Superior temporal gyrus (tissue), 1 donor: ENCODE measurements at regions not wholly inside any gene's neighbourhood (a gene's known extent, or its start where the extent isn't known, plus 50 kb on each side); places are given as distances from the start of the nearest gene placed in this dataset.
"Not testable (repeated sequence)": the region's sequence is repeated elsewhere in the genome, so short reads cannot be mapped to it uniquely, and the experiment has no call there.

Source experiments
- DNase-seq: peaks from one replicate; pipeline ENCODE4 v3.0.0-alpha.2; 2016; ENCODE audit errors: extremely low spot score

DNA sequence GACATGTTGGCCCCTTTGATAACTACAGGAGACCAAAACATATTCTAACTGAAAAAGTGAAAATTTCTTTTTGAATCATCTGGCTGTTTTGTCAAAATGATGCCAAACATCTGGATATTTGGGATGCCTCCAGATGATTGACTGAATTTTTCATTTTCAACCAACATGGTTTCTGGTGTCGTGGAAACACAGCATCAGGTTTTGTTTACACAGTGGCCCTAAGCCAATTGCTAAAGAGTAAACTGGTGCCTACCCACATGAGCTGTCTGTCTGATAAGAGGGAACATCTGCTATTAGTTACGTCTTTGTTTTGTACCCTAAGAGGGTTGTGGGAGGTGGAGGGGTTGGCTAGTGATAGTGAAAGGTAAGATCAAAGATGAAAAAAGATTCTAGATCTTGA lies 204.8 kb downstream of the KCNK2 start:
- no peak for DNase-seq

DNA sequence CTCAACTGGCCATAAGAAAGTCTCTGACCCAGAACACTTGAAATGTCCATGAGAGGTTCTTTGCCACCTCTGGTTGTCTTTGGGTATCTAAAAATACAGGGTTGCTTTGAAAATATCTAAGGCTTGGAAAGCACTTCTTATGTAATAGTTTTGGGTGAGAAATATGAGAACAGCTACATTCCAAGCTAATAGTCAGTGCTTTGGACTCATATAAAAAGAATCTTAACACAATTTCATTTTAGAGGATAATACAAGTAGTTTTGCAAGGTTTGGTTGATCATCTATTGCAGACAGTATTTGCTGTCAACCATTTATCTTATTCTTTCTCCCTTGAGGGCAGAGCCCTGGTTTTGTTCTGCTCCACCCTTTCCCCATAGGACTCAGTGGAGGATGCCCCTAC lies 207.5 kb downstream of the KCNK2 start:
- DNase-seq = no peak

DNA sequence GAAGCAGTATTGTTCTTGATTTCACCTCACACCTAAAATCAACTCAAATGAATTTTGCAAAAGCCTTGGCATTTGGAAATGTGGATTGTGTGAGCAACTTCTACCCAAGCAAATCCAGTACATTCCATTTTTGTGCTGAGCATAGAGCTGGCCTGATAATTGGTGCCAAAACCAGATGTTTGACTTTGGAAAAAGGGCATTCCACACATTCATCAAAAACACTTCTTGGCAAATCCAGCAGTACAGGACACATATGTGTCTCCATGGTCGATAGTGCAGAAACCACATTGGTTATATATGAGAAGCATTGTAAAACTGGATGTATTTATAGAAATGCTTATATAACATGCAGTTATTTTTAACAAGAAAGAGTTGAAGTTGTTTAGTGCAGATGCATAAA lies 210.4 kb downstream of the KCNK2 start:
- no peak for DNase-seq

DNA sequence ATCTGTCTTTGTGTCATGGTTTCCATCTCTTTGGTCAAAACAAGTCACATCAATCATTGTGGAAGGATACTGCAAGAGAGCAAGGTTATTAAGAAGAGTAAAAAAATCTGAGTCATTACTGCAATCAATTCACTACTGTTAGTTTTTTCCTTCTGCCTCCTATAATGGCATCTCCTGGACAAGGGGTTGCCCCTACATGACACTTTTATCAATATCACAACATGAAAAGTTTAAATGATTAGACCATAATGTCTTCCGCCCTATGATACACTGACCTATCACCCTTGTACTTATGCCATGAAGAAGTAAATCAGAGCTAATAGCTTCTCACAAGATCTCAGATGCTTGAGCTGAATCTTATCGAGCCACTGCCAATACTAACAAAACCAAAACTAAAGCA lies 223.9 kb downstream of the KCNK2 start:
- no peak for DNase-seq

DNA sequence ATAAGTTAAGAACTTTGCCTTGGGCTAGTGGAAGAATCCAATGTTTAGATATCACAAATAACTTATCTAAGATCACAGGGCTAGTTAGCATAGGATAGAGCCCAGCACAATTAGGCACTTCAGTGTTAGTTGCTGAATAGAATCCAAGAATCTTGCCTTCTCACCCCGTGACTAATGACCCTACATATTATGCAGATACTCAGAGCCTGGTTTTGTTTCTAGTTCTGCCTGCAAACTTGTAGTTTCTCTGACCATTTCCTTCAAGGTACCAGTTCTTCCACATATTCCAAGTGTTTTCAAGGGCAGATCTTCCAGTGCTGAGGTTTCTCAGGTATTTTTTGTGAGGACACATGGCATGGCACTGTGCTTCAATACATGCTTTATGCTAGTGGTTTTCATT lies 239.3 kb downstream of the KCNK2 start:
- no peak for DNase-seq

DNA sequence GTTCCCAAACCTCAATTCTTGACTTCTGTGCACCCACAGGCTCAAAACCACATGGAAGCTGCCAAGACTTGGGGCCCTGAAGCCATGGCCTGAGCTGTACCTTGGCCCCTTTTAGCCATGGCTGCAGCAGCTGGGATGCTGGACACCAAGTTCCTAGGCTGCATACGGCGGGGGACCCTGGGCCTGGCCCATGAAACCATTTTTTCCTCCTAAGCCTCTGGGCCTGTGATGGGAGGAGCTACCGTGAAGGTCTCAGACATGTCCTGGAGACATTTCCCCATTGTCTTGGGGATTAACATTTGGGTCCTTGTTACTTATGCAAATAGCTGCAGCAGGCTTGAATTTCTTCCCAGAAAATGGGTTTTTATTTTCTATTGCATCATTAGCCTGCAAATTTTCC lies 241.5 kb downstream of the KCNK2 start:
- not testable (repeated sequence) for DNase-seq

DNA sequence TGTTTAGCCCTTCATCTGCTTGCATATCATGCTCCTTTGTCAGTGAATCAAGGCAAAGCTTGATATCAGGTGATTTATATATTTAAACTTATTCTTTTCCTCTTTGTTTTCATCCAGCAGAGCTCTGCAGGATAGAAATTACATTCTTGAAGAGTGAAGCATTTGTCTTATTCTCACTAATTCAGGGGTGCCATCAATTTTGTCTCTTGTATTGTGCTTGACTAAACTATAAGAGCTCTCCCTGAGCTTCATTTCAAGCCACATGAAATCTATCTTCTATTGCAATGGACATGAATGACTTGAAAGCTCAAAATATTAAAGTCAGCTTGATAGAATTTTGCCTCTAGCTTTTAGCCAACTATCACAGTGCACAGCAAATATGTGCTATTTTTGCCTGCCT lies 236.7 kb upstream of the KCTD3 start:
- no peak for DNase-seq

DNA sequence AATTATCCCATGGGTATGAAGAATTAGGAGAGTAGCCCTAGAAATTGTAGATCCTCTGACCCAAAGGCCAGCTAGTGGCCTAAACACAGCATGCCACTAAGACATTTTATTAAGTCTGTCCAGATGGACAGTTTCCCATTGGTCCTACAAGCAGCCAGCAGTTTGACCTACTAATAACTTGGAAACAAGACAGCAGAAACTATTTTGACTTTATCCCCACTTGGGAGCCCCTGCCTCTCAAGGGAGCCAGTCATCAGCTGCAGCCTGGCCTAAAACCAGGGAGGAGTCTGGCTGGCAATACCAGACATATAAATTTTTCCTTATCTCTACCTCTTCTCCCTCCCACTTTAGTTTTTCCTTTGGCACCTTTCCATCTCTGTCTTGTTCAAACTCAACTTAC lies 222.6 kb upstream of the KCTD3 start:
- no peak for DNase-seq

DNA sequence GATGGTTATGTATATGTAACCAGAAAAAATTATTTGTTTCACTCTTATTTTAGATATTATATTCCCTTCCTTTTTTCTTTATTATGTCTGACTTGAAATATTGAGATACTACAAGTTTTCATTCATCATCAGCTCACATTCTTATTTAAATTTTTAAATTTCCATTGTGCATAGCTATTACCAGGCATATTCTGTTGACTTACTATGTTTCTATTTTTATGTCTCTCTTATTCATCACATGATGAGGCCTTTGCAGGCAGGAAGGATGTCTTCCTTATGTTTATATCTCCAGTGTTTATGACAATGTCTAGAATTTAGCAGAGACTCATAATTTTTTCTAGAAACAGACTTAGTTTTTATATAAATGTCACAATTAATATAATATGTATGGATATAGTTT lies 221.9 kb upstream of the KCTD3 start:
- no peak for DNase-seq

DNA sequence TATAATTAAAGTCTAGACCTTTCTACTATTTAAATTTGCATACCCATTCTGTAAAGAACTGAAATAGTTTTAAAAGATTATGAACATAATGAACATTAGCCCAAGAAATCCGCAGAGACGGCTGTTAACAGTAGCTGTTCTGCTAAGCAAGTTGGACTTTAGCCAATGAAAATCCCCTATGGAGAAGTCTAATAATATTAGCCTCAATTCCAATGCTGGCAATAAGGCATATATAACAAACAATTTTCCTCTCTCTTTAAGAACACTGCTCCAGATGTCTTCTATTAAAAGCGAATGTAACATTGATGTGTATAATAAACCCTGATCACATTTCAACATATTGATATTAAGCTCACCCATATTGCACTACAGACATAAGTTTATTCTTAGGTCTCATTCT lies 221.3 kb upstream of the KCTD3 start:
- no peak for DNase-seq

DNA sequence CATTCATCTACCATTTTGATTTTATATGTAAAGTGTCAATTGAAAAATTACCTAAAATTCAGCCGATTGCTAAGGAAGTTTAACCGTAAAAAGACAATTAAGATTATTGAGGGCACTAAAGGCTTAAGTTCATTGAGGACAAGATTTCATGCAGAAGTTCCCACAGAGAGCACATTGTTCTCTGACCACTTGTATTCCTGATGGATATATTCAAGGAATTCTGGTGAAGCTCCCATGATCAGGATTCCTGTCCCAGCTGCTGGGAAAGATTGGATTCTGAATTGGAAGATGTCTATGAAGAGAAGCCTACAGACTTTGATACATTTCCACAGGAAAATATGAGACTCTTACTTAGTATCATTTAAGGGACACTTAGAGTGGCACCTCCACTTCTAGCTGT lies 209.2 kb upstream of the KCTD3 start:
- DNase-seq = no peak

DNA sequence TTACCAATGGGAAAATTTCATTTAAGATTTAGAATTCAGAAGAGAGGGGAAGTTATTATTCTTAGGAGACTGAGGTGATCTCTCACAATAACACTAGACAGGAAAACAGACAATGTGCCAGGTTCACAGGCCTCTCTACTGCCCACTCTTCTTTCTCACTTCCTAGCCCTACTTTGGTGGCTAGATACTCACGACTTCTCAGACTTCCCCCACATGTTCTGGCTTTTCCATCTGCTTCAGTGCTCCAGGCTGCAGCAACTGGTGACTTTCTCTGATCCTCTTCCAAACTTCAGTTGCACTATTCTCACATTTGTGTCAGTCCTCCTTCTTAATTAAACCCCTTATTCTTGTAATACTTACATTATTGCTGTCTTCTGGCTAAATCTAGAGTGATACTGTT lies 208.7 kb upstream of the KCTD3 start:
- DNase-seq = peak; percentile 47

DNA sequence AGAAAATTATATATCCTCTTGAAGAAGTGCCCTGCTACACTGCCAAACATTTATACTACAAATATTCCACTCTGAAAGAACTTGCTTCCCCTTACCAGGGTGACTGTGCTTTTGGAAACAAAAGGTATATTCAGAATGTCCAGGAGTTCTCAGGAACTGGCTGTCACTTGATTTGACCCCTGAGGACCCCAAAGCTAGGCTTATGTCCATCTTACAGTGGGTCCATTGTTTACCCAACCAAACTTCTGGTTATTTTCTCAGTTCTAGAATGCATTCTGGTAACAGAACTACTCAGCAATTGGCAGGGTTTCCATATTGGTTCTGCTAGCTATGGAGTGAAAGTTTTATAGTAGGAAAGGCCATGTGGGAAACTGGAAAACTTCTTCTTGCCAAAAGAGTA lies 207.1 kb upstream of the KCTD3 start:
- DNase-seq = no peak

DNA sequence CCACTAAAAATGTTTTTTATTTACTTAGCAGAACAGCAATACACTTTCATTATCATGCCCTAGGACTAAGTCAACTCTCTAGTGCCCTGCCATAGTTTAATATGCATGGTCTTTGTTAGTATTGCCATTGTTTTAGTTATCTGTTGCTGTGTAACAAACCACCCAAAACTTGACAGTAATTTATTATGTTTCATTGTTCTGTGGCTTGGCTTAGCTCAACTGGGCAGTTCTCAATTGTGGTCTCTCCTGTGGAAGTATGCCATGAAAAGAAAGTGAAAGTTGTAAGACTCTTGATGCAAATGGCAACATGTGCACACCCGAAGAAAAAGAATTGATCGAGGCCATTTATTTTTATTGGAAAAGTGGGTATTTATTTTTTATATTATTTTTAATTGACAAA lies 206.3 kb upstream of the KCTD3 start:
- DNase-seq = no peak

DNA sequence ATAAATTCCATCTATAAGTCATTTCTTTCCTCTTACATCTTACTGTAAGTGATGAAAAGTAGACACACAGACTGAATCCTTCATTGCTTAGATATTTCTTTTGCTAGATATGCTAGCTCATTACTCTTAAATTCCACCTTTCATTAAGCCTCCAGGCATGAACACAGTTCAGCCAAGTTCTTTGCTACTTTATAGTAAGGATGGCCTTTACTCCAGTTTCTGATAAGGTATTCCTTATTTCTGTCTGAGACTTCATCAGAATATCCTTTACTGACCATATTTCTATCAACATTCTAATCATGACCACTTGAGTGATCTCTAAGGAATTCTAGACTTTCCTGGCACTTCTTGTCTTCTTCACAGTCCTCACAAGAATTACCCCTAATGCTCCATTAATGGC lies 191.7 kb upstream of the KCTD3 start:
- no peak for DNase-seq

DNA sequence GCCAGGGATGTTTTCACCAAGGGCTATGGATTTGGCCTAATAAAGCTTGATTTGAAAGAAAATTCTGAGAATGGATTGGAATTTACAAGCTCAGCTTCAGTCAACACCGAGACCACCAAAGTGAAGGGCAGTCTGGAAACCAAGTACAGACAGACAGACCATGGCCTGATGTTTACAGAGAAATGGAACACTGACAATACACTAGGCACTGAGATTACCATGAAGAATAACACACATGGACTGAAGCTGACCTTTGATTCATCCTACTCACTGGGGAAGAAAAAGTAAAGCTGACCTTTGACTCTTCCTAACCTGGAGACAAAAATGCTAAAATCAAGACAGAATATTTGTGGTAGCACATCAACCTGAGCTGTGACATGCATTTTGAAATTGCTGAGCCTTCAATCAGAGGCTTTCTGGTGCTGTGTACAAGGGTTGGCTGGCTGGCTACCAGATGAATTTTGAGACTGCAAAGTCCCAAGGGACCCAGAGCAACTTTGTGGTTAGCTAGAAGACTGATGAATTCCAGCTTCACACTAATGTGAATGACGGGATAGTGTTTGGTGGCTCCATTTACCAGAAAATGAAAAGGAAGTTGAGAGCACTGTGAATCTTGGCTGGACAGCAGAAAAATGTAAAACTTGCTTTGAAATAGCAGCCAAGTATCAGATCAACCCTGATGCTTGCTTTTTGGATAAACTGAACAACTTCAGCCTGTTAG lies 190.4 kb upstream of the KCTD3 start:
- DNase-seq = no peak

DNA sequence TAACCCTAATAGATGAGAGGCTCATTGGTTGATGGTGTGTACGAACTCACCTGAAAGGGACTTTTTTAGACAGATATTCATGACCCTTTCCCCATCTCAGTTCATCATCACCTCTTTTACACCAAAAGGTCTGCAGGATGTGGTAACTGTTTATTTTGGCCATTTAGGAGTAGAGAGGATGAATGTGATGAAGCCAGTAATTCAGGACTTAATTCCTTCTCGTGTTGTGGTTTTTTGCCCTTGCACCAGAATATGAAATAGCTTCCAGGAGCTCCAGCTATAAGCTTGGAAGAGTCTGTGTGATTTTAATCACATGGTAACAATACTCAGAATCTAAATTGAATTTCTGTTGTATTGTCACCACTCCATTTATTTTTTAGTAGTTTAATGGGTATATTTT lies 189.4 kb upstream of the KCTD3 start:
- DNase-seq = no peak

DNA sequence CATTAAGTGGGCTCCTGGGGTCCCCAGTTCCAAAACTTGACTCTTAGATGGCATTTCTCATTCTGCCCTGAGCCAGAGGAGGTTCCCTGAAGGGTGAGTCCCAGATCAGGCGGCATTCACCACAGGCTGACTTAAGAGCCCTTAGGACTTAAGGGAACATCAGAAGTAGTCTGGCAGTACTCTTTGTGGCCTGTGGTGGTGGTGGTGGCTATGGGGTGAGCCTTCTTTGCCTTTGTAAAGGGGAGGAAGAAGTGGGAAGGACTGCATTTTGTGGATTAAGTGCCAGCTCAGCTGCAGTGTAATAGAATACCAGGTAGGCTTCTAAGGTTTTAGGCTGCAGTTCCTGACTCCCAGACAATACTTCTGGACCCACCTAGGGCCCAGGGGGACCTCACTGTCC lies 186.5 kb upstream of the KCTD3 start:
- DNase-seq = no peak

DNA sequence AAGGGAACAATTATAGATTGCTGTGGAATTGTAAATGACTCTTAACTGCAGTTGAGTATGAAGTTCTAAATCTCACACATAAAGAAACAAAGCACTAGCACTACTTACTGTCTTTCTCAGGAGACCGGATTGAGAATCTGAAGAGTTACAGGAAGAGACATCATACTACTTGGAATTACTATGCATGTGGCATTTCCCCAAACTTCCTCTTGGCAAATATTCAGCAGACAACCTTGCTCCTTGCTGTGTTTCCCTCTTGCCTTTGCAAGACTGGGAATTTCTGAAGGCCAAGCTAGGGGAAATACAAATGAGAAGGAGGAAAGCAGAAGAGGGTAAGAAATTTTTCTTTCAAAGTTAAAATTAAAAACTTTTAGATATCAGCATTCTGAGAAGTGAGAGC lies 173.6 kb upstream of the KCTD3 start:
- no peak for DNase-seq

DNA sequence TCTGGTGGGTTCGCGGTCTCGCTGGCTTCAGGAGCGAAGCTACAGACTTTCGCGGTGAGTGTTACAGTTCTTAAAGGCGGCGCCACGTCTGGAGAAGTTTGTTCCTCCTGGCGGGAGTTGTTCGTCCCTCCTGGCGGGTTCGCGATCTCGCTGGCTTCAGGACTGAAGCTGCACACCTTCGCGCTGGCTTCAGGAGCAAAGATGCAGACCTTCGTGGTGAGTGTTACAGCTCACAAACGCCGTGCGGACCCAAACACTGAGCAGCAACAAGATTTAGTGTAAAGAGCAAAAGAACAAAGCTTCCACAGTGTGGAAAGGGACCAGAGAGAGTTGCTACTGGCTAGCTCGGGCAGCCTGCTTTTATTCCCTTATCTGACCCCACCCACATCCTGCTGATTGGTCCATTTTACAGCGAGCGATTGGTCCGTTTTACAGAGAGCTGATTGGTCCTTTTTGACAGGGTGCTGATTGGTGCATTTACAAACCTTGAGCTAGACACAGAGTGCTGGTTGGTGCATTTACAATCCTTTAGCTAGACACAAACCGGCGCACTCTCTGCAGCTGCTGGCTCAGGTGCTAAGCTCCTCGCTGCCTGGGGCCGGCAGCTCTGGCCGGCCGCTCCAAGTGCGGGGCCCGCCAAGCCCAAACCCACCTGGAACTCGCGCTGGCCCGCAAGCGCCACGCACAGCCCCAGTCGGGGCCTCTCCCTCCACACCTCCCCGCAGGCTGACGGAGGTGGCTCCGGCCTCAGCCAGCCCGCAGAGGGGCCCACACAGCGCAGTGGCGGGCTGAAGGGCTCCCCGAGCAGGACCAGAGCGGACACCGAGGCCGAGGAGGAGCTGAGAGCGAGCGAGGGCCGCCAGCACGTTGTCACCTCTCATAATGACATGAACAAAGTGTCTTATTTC lies 172.8 kb upstream of the KCTD3 start:
- no peak for DNase-seq

DNA sequence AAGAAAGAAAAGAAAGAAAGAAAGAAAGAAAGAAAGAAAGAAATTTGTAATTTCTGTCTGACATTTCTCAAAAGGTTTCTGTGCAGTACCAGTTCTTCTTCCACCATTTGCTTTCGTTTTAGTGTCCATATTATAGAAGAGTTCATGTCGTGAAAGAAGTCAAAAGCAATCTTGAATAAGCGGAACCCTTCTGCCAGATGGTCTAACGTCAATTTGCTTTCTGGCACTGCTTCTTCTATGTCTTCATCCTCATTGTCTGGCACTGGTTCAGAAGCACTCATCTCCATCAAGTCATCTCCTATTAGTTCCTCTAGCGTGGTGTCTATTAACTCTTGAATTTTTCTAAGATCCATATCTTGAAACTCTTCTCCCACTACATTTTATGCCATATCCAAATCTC lies 170.0 kb upstream of the KCTD3 start:
- no peak for DNase-seq

DNA sequence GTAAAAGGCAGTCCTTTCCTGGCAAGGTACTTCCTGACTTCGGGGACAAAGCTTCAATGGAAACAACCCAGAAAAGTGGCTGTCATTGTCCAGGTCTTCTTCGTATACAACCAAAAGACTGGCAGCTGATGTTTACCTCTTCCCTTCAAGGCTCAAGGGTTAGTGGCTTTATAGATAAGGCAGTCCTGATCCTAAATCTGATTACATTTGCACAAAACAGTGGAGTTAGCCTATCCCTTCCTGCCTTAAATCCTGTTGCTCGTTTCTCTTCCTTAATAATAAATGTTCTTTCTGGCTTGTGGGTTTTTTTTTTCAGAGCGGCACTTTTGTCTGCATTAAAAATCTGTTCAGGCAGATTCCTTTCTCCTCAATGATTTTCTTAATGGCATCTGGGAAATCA lies 169.3 kb upstream of the KCTD3 start:
- no peak for DNase-seq

DNA sequence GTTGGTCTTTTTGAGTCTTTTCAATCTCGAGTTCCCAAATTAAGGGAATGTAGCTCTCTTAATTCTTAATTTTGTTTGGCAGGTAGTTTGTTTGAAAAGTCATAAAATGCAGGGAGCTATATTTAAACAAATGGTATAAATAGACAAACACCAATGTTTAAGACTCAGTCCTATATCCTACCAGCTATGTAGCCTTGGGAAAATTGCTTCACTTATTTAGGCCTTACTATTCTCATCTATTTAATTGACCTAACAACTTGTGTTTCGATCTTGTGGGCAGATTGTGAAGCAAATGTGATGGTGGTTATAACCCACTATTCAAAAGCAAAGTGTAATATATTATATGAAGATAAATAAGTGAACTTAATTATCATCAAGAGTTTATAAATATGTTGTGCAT lies 167.3 kb upstream of the KCTD3 start:
- DNase-seq = no peak
